Endodermal cell (in vitro differentiated cells): ENCODE measurements at regions not wholly inside any gene's neighbourhood (a gene's known extent, or its start where the extent isn't known, plus 50 kb on each side); places are given as distances from the start of the nearest gene placed in this dataset.

Source experiments
- DNase-seq: peaks from one replicate; pipeline ENCODE4 v3.0.0-alpha.2; 2017
- H3K27ac ChIP-seq: 2 replicates; pipeline ENCODE4 v1.5.1; 2013; ENCODE audit warnings: mild to moderate bottlenecking, low read depth, low read length, moderate library complexity
- H3K27me3 ChIP-seq: 2 replicates; pipeline ENCODE4 v1.6.1; 2013; ENCODE audit warnings: mild to moderate bottlenecking, low read length, moderate library complexity; ENCODE audit not compliant: insufficient read depth, control insufficient read depth, poor library complexity, severe bottlenecking
- H3K36me3 ChIP-seq: 2 replicates; pipeline ENCODE4 v1.7.0; 2013; ENCODE audit warnings: mild to moderate bottlenecking, low read length, moderate library complexity; ENCODE audit not compliant: control insufficient read depth, insufficient read depth
- H3K4me1 ChIP-seq: one replicate; pipeline ENCODE4 v1.7.0; 2013; ENCODE audit warnings: low read length; ENCODE audit not compliant: control insufficient read depth, insufficient read depth
- H3K4me3 ChIP-seq: 2 replicates; pipeline ENCODE4 v1.5.1; 2013; ENCODE audit warnings: mild to moderate bottlenecking, low read length, moderate library complexity
- H3K9ac ChIP-seq: 2 replicates; pipeline ENCODE4 v1.6.1; 2013; ENCODE audit warnings: mild to moderate bottlenecking, low read length, moderate library complexity; ENCODE audit not compliant: poor library complexity, severe bottlenecking; ENCODE audit errors: extremely low read depth
- H3K9me3 ChIP-seq: 2 replicates; pipeline ENCODE4 v1.6.1; 2013; ENCODE audit warnings: mild to moderate bottlenecking, low read length, moderate library complexity; ENCODE audit not compliant: control insufficient read depth
- H3K27ac Mint-ChIP-seq: 2 replicates; pipeline ENCODE4 v1.8.0; 2020; ENCODE audit warnings: mixed read lengths
- H3K27me3 Mint-ChIP-seq: 2 replicates; pipeline ENCODE4 v1.8.0; 2021; ENCODE audit warnings: mild to moderate bottlenecking, mixed read lengths; ENCODE audit not compliant: insufficient read depth
- H3K36me3 Mint-ChIP-seq: 2 replicates; pipeline ENCODE4 v1.8.0; 2020; ENCODE audit warnings: low read depth, mixed read lengths
- H3K4me1 Mint-ChIP-seq: 2 replicates; pipeline ENCODE4 v1.8.0; 2020; ENCODE audit warnings: mixed read lengths
- H3K4me3 Mint-ChIP-seq: 2 replicates; pipeline ENCODE4 v1.8.0; 2020; ENCODE audit warnings: mild to moderate bottlenecking, moderate library complexity, mixed read lengths
- H3K9me3 Mint-ChIP-seq: 2 replicates; pipeline ENCODE4 v1.8.0; 2020; ENCODE audit warnings: mild to moderate bottlenecking, mixed read lengths
- CTCF ChIP-seq: fragments of 200-600 bp; sonication (generic); conservative IDR thresholded peaks from 2 replicates; pipeline ENCODE4 v1.5.0; 2021; ENCODE audit warnings: antibody characterized with exemption, mild to moderate bottlenecking
- WGBS, 2 experiments: methylation state at CpG; one replicate each; pipeline versions ENCODE4 v1.1.5 to v1.1.7; 2013; ENCODE audit warnings: missing lambda C conversion rate in 2 of 2, mixed read lengths in 1 of 2; ENCODE audit not compliant: insufficient coverage in 1 of 2, insufficient read length in 1 of 2; 5-methylcytosine and 5-hydroxymethylcytosine counted together

- Histone ChIP-seq H3K27ac (no peak overlapping the region), H3K9me3 (peaks cover 9% of the 10 kb centered on the region), H3K4me1 (no peaks in the 10 kb centered on the region), H3K9ac (no peak overlapping the region), H3K27me3 (no peaks in the 10 kb centered on the region), H3K36me3 (no peaks in the 10 kb centered on the region), H3K4me3 (no peak overlapping the region)
- DNase-seq: no peak
- Mint-ChIP-seq H3K27me3 (peaks cover 2% of the 10 kb centered on the region), H3K4me1 (no peaks in the 10 kb centered on the region), H3K9me3 (peaks cover 73% of the 10 kb centered on the region), H3K36me3 (no peaks in the 10 kb centered on the region), H3K27ac (no peak overlapping the region), H3K4me3 (no peak overlapping the region)
- WGBS, 2 experiments: 86% methylated on average over 5 of the region's 5 CpGs; no CpG with 5 or more reads in 1 of the 2 experiments
- TF ChIP-seq CTCF: no peak
Observed at GRCh38 chr4:8938623-8939022, 67.0 kb upstream of the HMX1 start.

GRCh38 chr4:8938137-8938536, 66.5 kb upstream of the HMX1 start:
- Histone ChIP-seq H3K9me3 (peaks cover 14% of the 10 kb centered on the region), H3K4me1 (no peaks in the 10 kb centered on the region), H3K36me3 (no peaks in the 10 kb centered on the region), H3K27me3 (no peaks in the 10 kb centered on the region), H3K4me3 (no peak overlapping the region), H3K27ac (no peak overlapping the region), H3K9ac (no peak overlapping the region)
- H3K9me3 Mint-ChIP-seq: peaks cover 73% of the 10 kb centered on the region
- H3K4me1 Mint-ChIP-seq: no peaks in the 10 kb centered on the region
- TF ChIP-seq CTCF: no peak
- no peaks in the 10 kb centered on the region for H3K36me3 Mint-ChIP-seq
- H3K4me3 Mint-ChIP-seq: no peak overlapping the region
- H3K27ac Mint-ChIP-seq: no peak overlapping the region
- 73 to 83% methylated on average over 4 to 8 of the region's 8 CpGs for WGBS, 2 experiments
- H3K27me3 Mint-ChIP-seq: peaks cover 2% of the 10 kb centered on the region
- DNase-seq: no peak

GRCh38 chr4:8932884-8933283, 61.2 kb upstream of the HMX1 start:
- peaks cover 24% of the 10 kb centered on the region for H3K9me3 ChIP-seq
- H3K4me1 Mint-ChIP-seq: no peaks in the 10 kb centered on the region
- peak overlapping the region; percentile 10 for H3K4me3 ChIP-seq
- no peaks in the 10 kb centered on the region for H3K4me1 ChIP-seq
- no peak overlapping the region for H3K27ac ChIP-seq
- H3K9me3 Mint-ChIP-seq: peaks cover 67% of the 10 kb centered on the region
- H3K27ac Mint-ChIP-seq: no peak overlapping the region
- 25 to 48% methylated on average over 1 of the region's 1 CpG for WGBS, 2 experiments
- no peaks in the 10 kb centered on the region for H3K27me3 ChIP-seq
- peaks cover 2% of the 10 kb centered on the region for H3K27me3 Mint-ChIP-seq
- H3K4me3 Mint-ChIP-seq: no peak overlapping the region
- no peak overlapping the region for H3K9ac ChIP-seq
- no peak for TF ChIP-seq CTCF
- DNase-seq: no peak
- no peaks in the 10 kb centered on the region for H3K36me3 Mint-ChIP-seq
- H3K36me3 ChIP-seq: no peaks in the 10 kb centered on the region
